ENCODE measurements at regions not wholly inside any gene's neighbourhood (a gene's known extent, or its start where the extent isn't known, plus 50 kb on each side); places are given as distances from the start of the nearest gene placed in this dataset.

- TF ChIP-seq EP300 (IDR thresholded peaks at IDR 0.05; ENCODE audit: borderline replicate concordance in 1 of 2, low read depth in 2 of 2, low read length in 2 of 2) = no peak
- TF ChIP-seq ATF2 (IDR thresholded peaks at IDR 0.05; ENCODE audit: low read length) = no peak
- no peak for TF ChIP-seq CTCF (IDR thresholded peaks at IDR 0.05; ENCODE audit: control extremely low read depth in 1 of 3, insufficient read depth in 1 of 3, low read depth in 1 of 3, low read length in 3 of 3)
- no peak for TF ChIP-seq POLR2AphosphoS5 (IDR thresholded peaks at IDR 0.05; ENCODE audit: low read depth, low read length)
- no peak for TF ChIP-seq POLR2A (IDR thresholded peaks at IDR 0.05; ENCODE audit: control extremely low read depth in 1 of 2, low read depth in 2 of 2, low read length in 2 of 2)
- no peak for TF ChIP-seq CBX8 (IDR thresholded peaks at IDR 0.05; ENCODE audit: borderline replicate concordance, low read depth, low read length)
- no peak for TF ChIP-seq BCL11A (IDR thresholded peaks at IDR 0.05; ENCODE audit: low read depth in 2 of 2, low read length in 2 of 2)
- no peak for TF ChIP-seq EGR1 (IDR thresholded peaks at IDR 0.05; ENCODE audit: borderline replicate concordance, low read depth, low read length)
- no peak for TF ChIP-seq TAF1 (IDR thresholded peaks at IDR 0.05; ENCODE audit: low read depth, low read length)
Measured at GRCh38 chr10:94085766-94086437, 92.2 kb downstream of the PLCE1 start.

All from H1 (cell line).